ENCODE measurements at regions not wholly inside any gene's neighbourhood (a gene's known extent, or its start where the extent isn't known, plus 50 kb on each side); places are given as distances from the start of the nearest gene placed in this dataset.

DNA sequence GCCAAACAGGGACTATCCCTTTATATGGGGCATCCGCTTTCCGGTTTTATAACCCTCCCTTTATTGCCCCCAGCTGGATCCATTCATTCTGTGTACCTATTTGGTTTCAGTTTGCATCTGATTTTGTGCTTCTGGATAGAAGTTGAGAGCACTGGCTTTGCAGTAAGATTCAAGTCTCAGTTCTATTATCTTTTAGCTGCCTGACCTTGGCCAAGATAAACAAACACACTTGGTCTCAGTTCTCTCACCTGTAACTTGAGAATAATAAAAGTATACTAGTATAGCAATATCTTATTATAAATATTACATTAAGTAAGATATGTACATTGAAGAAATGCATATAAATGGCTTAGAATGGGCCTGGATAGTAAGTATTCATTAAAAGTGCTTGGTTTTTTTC, 182.4 kb upstream of the TSHZ2 start:
- POLR2A ChIA-PET: no interaction called here
- no peaks in the 10 kb centered on the region for H3K4me1 ChIP-seq (ENCODE audit: control insufficient read depth in 1 of 2, insufficient read depth in 2 of 2, low read length in 2 of 2)
- intact Hi-C loops (cut with micrococcal nuclease): no loop called here
- no peak overlapping the region for H2AFZ ChIP-seq (ENCODE audit: low read depth, low read length, poor library complexity, severe bottlenecking)
- no peaks in the 10 kb centered on the region for H3K9me2 ChIP-seq (ENCODE audit: insufficient read depth)
- RAD21 ChIA-PET (ENCODE audit: low non-redundant PET in 1 of 2, low total read pairs in 2 of 2, uncharacterized antibody in 2 of 2, unreplicated experiment in 2 of 2): no interaction called here
- BruUV-seq (replicated peaks): no TSS peak
- H3K27ac ChIP-seq (ENCODE audit: low read depth, low read length): no peak overlapping the region
- peaks cover 0 to 12% of the 10 kb centered on the region in 2 experiments; a peak in 1 of 4 replicates for H3K9me3 ChIP-seq (ENCODE audit: control insufficient read depth in 1 of 2, insufficient read depth in 1 of 2, low read depth in 1 of 2, low read length in 2 of 2)
- DNase-seq (ENCODE audit: low read depth, low spot score) (no peak), ATAC-seq (no peak)
- H3K4me2 ChIP-seq (ENCODE audit: low read length): no peak overlapping the region
- H3K9ac ChIP-seq (ENCODE audit: low read length): no peak overlapping the region
- no peaks in the 10 kb centered on the region for H4K20me1 ChIP-seq (ENCODE audit: insufficient read depth)
- CTCF ChIA-PET: no interaction called here
- H3K79me2 ChIP-seq (ENCODE audit: insufficient read depth, low read length): no peaks in the 10 kb centered on the region
- TF ChIP-seq ELF1 (IDR thresholded peaks at IDR 0.05; ENCODE audit: borderline replicate concordance, low read depth): no peak
- no peak for TF ChIP-seq EGR1 (IDR thresholded peaks at IDR 0.05; ENCODE audit: low read depth)
- TF ChIP-seq JUND (IDR thresholded peaks at IDR 0.05): no peak
- no peak for TF ChIP-seq FOSL1 (IDR thresholded peaks at IDR 0.05; ENCODE audit: low read depth)
- TF ChIP-seq, protein P1, sequence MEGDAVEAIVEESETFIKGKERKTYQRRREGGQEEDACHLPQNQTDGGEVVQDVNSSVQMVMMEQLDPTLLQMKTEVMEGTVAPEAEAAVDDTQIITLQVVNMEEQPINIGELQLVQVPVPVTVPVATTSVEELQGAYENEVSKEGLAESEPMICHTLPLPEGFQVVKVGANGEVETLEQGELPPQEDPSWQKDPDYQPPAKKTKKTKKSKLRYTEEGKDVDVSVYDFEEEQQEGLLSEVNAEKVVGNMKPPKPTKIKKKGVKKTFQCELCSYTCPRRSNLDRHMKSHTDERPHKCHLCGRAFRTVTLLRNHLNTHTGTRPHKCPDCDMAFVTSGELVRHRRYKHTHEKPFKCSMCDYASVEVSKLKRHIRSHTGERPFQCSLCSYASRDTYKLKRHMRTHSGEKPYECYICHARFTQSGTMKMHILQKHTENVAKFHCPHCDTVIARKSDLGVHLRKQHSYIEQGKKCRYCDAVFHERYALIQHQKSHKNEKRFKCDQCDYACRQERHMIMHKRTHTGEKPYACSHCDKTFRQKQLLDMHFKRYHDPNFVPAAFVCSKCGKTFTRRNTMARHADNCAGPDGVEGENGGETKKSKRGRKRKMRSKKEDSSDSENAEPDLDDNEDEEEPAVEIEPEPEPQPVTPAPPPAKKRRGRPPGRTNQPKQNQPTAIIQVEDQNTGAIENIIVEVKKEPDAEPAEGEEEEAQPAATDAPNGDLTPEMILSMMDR (IDR thresholded peaks at IDR 0.05 in 2 of 3, conservative IDR thresholded peaks at IDR 0.05 in 1 of 3; ENCODE audit: borderline replicate concordance in 1 of 3, insufficient read depth in 1 of 3, low read depth in 2 of 3, low read length in 2 of 3): no peak
- TF ChIP-seq SRF (IDR thresholded peaks at IDR 0.05; ENCODE audit: low read depth): no peak
- no peaks in the 10 kb centered on the region for H3K36me3 ChIP-seq (ENCODE audit: control insufficient read depth in 1 of 2, insufficient read depth in 2 of 2, low read length in 2 of 2)
- H3K27me3 ChIP-seq (ENCODE audit: insufficient read depth, low read length): no peaks in the 10 kb centered on the region
- no peak overlapping the region for H3K4me3 ChIP-seq (replicated peaks in 1 of 2; ENCODE audit: low read depth in 1 of 2, low read length in 2 of 2)

- intact Hi-C loops (cut with micrococcal nuclease): no loop called here
- ChIA-PET POLR2A (no interaction called here), CTCF (no interaction called here)
- TF ChIP-seq CEBPB (IDR thresholded peaks at IDR 0.05; ENCODE audit: low read depth): no peak
- TF ChIP-seq SP1 (IDR thresholded peaks at IDR 0.05; ENCODE audit: low read depth): no peak
- TF ChIP-seq, protein P1 (IDR thresholded peaks at IDR 0.05 in 2 of 3, conservative IDR thresholded peaks at IDR 0.05 in 1 of 3; ENCODE audit: borderline replicate concordance in 1 of 3, insufficient read depth in 1 of 3, low read depth in 2 of 3, low read length in 2 of 3): no peak
- no peak for TF ChIP-seq ZFX (IDR thresholded peaks at IDR 0.05)
- TF ChIP-seq, protein P2, sequence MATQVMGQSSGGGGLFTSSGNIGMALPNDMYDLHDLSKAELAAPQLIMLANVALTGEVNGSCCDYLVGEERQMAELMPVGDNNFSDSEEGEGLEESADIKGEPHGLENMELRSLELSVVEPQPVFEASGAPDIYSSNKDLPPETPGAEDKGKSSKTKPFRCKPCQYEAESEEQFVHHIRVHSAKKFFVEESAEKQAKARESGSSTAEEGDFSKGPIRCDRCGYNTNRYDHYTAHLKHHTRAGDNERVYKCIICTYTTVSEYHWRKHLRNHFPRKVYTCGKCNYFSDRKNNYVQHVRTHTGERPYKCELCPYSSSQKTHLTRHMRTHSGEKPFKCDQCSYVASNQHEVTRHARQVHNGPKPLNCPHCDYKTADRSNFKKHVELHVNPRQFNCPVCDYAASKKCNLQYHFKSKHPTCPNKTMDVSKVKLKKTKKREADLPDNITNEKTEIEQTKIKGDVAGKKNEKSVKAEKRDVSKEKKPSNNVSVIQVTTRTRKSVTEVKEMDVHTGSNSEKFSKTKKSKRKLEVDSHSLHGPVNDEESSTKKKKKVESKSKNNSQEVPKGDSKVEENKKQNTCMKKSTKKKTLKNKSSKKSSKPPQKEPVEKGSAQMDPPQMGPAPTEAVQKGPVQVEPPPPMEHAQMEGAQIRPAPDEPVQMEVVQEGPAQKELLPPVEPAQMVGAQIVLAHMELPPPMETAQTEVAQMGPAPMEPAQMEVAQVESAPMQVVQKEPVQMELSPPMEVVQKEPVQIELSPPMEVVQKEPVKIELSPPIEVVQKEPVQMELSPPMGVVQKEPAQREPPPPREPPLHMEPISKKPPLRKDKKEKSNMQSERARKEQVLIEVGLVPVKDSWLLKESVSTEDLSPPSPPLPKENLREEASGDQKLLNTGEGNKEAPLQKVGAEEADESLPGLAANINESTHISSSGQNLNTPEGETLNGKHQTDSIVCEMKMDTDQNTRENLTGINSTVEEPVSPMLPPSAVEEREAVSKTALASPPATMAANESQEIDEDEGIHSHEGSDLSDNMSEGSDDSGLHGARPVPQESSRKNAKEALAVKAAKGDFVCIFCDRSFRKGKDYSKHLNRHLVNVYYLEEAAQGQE (IDR thresholded peaks at IDR 0.05; ENCODE audit: low read depth): no peak
- TF ChIP-seq ATF3 (IDR thresholded peaks at IDR 0.05): no peak
- no peak for TF ChIP-seq EZH2phosphoT487 (IDR thresholded peaks at IDR 0.05; ENCODE audit: borderline replicate concordance)
- TF ChIP-seq TCF7L2 (IDR thresholded peaks at IDR 0.05; ENCODE audit: borderline replicate concordance, extremely low read depth, insufficient read depth, insufficient read length): no peak
Observed at GRCh38 chr20:52787962-52788361, 184.2 kb upstream of the TSHZ2 start.

More at GRCh38 chr20:52787962-52788361, 184.2 kb upstream of the TSHZ2 start:
- Histone ChIP-seq H3K9ac (ENCODE audit: low read length) (no peak overlapping the region), H3K4me2 (ENCODE audit: low read length) (no peak overlapping the region), H3K79me2 (ENCODE audit: insufficient read depth, low read length) (no peaks in the 10 kb centered on the region), H3K4me3 (replicated peaks in 1 of 2; ENCODE audit: low read depth in 1 of 2, low read length in 2 of 2) (no peak overlapping the region), H3K27me3 (ENCODE audit: insufficient read depth, low read length) (no peaks in the 10 kb centered on the region), H3K36me3 (ENCODE audit: control insufficient read depth in 1 of 2, insufficient read depth in 2 of 2, low read length in 2 of 2) (no peaks in the 10 kb centered on the region), H2AFZ (ENCODE audit: low read depth, low read length, poor library complexity, severe bottlenecking) (no peak overlapping the region), H4K20me1 (ENCODE audit: insufficient read depth) (no peaks in the 10 kb centered on the region), H3K9me2 (ENCODE audit: insufficient read depth) (no peaks in the 10 kb centered on the region), H3K27ac (ENCODE audit: low read depth, low read length) (no peak overlapping the region), H3K4me1 (ENCODE audit: control insufficient read depth in 1 of 2, insufficient read depth in 2 of 2, low read length in 2 of 2) (no peaks in the 10 kb centered on the region), H3K9me3 (ENCODE audit: control insufficient read depth in 1 of 2, insufficient read depth in 1 of 2, low read depth in 1 of 2, low read length in 2 of 2) (peaks cover 0 to 19% of the 10 kb centered on the region in 2 experiments; a peak in 1 of 4 replicates)
- RAD21 ChIA-PET (ENCODE audit: low non-redundant PET in 1 of 2, low total read pairs in 2 of 2, uncharacterized antibody in 2 of 2, unreplicated experiment in 2 of 2): no interaction called here
- no peak for ATAC-seq
- no TSS peak for BruUV-seq (replicated peaks)
- DNase-seq (ENCODE audit: low read depth, low spot score): no peak

Measured in HCT116 (cell line).